ENCODE measurements at regions not wholly inside any gene's neighbourhood (a gene's known extent, or its start where the extent isn't known, plus 50 kb on each side); places are given as distances from the start of the nearest gene placed in this dataset.

- Histone ChIP-seq H3K4me2 (ENCODE audit: low read length) (no peak overlapping the region), H3K9me3 (ENCODE audit: control insufficient read depth in 1 of 2, insufficient read depth in 1 of 2, low read depth in 1 of 2, low read length in 2 of 2) (no peaks in the 10 kb centered on the region), H3K27ac (ENCODE audit: low read depth, low read length) (no peak overlapping the region), H3K9me2 (ENCODE audit: insufficient read depth) (no peaks in the 10 kb centered on the region), H3K27me3 (ENCODE audit: insufficient read depth, low read length) (no peaks in the 10 kb centered on the region), H3K36me3 (ENCODE audit: control insufficient read depth in 1 of 2, insufficient read depth in 2 of 2, low read length in 2 of 2) (no peaks in the 10 kb centered on the region), H3K4me1 (ENCODE audit: control insufficient read depth in 1 of 2, insufficient read depth in 2 of 2, low read length in 2 of 2) (no peaks in the 10 kb centered on the region), H2AFZ (ENCODE audit: low read depth, low read length, poor library complexity, severe bottlenecking) (no peak overlapping the region), H3K4me3 (replicated peaks in 1 of 2; ENCODE audit: low read depth in 1 of 2, low read length in 2 of 2) (no peak overlapping the region), H4K20me1 (ENCODE audit: insufficient read depth) (no peaks in the 10 kb centered on the region), H3K9ac (ENCODE audit: low read length) (no peak overlapping the region), H3K79me2 (ENCODE audit: insufficient read depth, low read length) (no peaks in the 10 kb centered on the region)
- ChIA-PET POLR2A (no interaction called here), CTCF (interaction anchor here (1.4 kb wide), 1 partner anchor 9 kb away, joined by 3 read pairs; no protein-coding TSS in a partner anchor), RAD21 (ENCODE audit: low non-redundant PET in 1 of 2, low total read pairs in 2 of 2, uncharacterized antibody in 2 of 2, unreplicated experiment in 2 of 2) (no interaction called here)
- no peak for TF ChIP-seq TCF7L2 (IDR thresholded peaks at IDR 0.05; ENCODE audit: borderline replicate concordance, extremely low read depth, insufficient read depth, insufficient read length)
- TF ChIP-seq SIN3A (IDR thresholded peaks at IDR 0.05; ENCODE audit: low read depth), result no peak
- no peak for TF ChIP-seq EZH2 (IDR thresholded peaks at IDR 0.05)
- TF ChIP-seq EZH2phosphoT487 (IDR thresholded peaks at IDR 0.05; ENCODE audit: borderline replicate concordance), result no peak
- TF ChIP-seq REST (IDR thresholded peaks at IDR 0.05; ENCODE audit: low read depth), result no peak
- no peak for TF ChIP-seq ZFX (IDR thresholded peaks at IDR 0.05)
- no peak for TF ChIP-seq CEBPB (IDR thresholded peaks at IDR 0.05; ENCODE audit: low read depth)
- no peak for TF ChIP-seq SRF (IDR thresholded peaks at IDR 0.05; ENCODE audit: low read depth)
- TF ChIP-seq POLR2AphosphoS5 (IDR thresholded peaks at IDR 0.05; ENCODE audit: low read depth, low read length), result no peak
- TF ChIP-seq ELF1 (IDR thresholded peaks at IDR 0.05; ENCODE audit: borderline replicate concordance, low read depth), result no peak
- no peak for TF ChIP-seq POLR2A (IDR thresholded peaks at IDR 0.05; ENCODE audit: borderline replicate concordance, extremely low read depth, insufficient read depth, insufficient read length)
- TF ChIP-seq CTCF (IDR thresholded peaks at IDR 0.05 in 2 of 3, conservative IDR thresholded peaks at IDR 0.05 in 1 of 3; ENCODE audit: borderline replicate concordance in 1 of 3, insufficient read depth in 1 of 3, low read depth in 2 of 3, low read length in 2 of 3), result no peak
- TF ChIP-seq RAD21 (IDR thresholded peaks at IDR 0.05; ENCODE audit: low read depth), result no peak
- no peak for TF ChIP-seq JUND (IDR thresholded peaks at IDR 0.05)
- BruUV-seq (replicated peaks), result no TSS peak
- ATAC-seq (no peak), DNase-seq (ENCODE audit: low read depth, low spot score) (no peak)
- intact Hi-C loops (cut with micrococcal nuclease), result no loop called here
Measured at GRCh38 chr12:68393417-68393816, 61.3 kb upstream of the MDM1 start.
